OCI-LY1 (cell line): ENCODE measurements at regions not wholly inside any gene's neighbourhood (a gene's known extent, or its start where the extent isn't known, plus 50 kb on each side); places are given as distances from the start of the nearest gene placed in this dataset.

Experiments used
- H2AFZ ChIP-seq: fragments of 200-600 bp; sonication (generic), shearing (Covaris generic); 2 replicates; pipeline ENCODE4 v1.6.0; 2014; ENCODE audit warnings: antibody characterized with exemption, mild to moderate bottlenecking, low read length
- H3F3A ChIP-seq: fragments of 200-600 bp; sonication (generic), shearing (Covaris generic); 2 replicates; pipeline ENCODE4 v1.6.0; 2014; ENCODE audit warnings: mild to moderate bottlenecking, antibody characterized with exemption, low read length, moderate library complexity; ENCODE audit not compliant: insufficient read depth
- H3K27ac ChIP-seq: fragments of 200-600 bp; sonication (generic); 2 replicates; pipeline ENCODE4 v1.5.1; 2014; ENCODE audit warnings: low read length, mixed run types, mild to moderate bottlenecking, low read depth; ENCODE audit not compliant: poor library complexity, severe bottlenecking
- H3K27me3 ChIP-seq: fragments of 200-600 bp; sonication (generic); 2 replicates; pipeline ENCODE4 v1.6.0; 2014; ENCODE audit warnings: antibody characterized with exemption, mild to moderate bottlenecking, low read length, moderate library complexity; ENCODE audit not compliant: insufficient read depth
- H3K36me3 ChIP-seq: fragments of 200-600 bp; sonication (generic); 2 replicates; pipeline ENCODE4 v1.6.1; 2014; ENCODE audit warnings: mild to moderate bottlenecking, antibody characterized with exemption, low read length, moderate library complexity, mixed read lengths; ENCODE audit not compliant: insufficient read depth
- H3K4me1 ChIP-seq: fragments of 200-600 bp; sonication (generic); 2 replicates; pipeline ENCODE4 v1.5.1; 2014; ENCODE audit warnings: mild to moderate bottlenecking, low read length, moderate library complexity; ENCODE audit not compliant: insufficient read depth, severe bottlenecking
- H3K4me2 ChIP-seq: fragments of 200-600 bp; sonication (generic), shearing (Covaris generic); 2 replicates; pipeline ENCODE4 v1.6.1; 2014; ENCODE audit warnings: low read length
- H3K4me3 ChIP-seq: fragments of 200-600 bp; sonication (generic); 2 replicates; pipeline ENCODE4 v1.5.1; 2014; ENCODE audit warnings: low read length, low read depth, mild to moderate bottlenecking, mixed read lengths; ENCODE audit not compliant: poor library complexity, severe bottlenecking
- H3K79me2 ChIP-seq: fragments of 200-600 bp; shearing (Covaris generic); 2 replicates; pipeline ENCODE4 v1.6.1; 2016; ENCODE audit warnings: mixed run types, low read length, mixed read lengths; ENCODE audit not compliant: insufficient read depth
- H3K9ac ChIP-seq: fragments of 200-600 bp; sonication (generic), shearing (Covaris generic); 2 replicates; pipeline ENCODE4 v1.6.1; 2014; ENCODE audit warnings: mild to moderate bottlenecking, low read length, mixed read lengths
- H3K9me2 ChIP-seq: fragments of 200-600 bp; sonication (generic), shearing (Covaris generic); 2 replicates; pipeline ENCODE4 v1.6.1; 2014; ENCODE audit warnings: low read depth, mild to moderate bottlenecking, low read length, mixed read lengths
- H3K9me3 ChIP-seq: fragments of 200-600 bp; shearing (Covaris generic); 2 replicates; pipeline ENCODE4 v1.6.1; 2014; ENCODE audit warnings: low read length, mixed read lengths
- H4K20me1 ChIP-seq: fragments of 200-600 bp; sonication (generic), shearing (Covaris generic); 2 replicates; pipeline ENCODE4 v1.6.0; 2016; ENCODE audit warnings: mild to moderate bottlenecking, low read length; ENCODE audit not compliant: insufficient read depth
- CTCF ChIP-seq: fragments of 200-600 bp; sonication (generic), shearing (Covaris generic); IDR thresholded peaks from 2 replicates; pipeline ENCODE4 v1.5.1; 2017; ENCODE audit warnings: mild to moderate bottlenecking, antibody characterized with exemption, low read length, moderate library complexity, mixed read lengths
- EZH2 ChIP-seq: fragments of 200-600 bp; sonication (generic), shearing (Covaris generic); IDR thresholded peaks from 2 replicates; pipeline ENCODE4 v1.8.0; 2017; ENCODE audit warnings: borderline replicate concordance, mixed run types, mild to moderate bottlenecking, antibody characterized with exemption, low read length, moderate library complexity, mixed read lengths

DNA sequence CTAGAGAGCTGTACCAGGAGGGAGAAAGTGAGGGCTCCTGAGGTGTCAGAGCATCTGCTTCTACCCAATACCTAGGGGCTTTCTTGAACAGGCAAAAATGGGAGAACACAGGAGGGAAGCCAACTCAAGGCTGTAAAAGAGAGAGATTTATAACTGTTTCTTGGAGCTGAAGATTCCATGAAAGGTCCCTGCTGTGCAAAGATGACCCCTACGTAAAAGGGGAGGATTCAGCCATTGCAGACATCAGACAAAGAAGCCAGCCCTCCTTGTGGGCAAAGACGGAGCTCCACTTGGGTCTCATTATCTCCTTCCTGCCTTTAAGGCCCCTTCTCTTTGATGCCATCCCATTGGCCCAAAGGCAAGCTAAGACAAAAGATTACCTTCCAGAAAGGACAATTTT lies 524.1 kb upstream of the CAMK1G start:
- Histone ChIP-seq H3K27ac (no peak overlapping the region), H3F3A (no peaks in the 10 kb centered on the region)

GRCh38 chr1:209059981-209060380 lies 523.5 kb upstream of the CAMK1G start:
- Histone ChIP-seq H4K20me1 (no peaks in the 10 kb centered on the region), H3K9me2 (no peaks in the 10 kb centered on the region), H3K4me2 (no peak overlapping the region), H2AFZ (no peak overlapping the region), H3K9ac (no peak overlapping the region), H3K79me2 (no peaks in the 10 kb centered on the region), H3K27ac (no peak overlapping the region), H3K9me3 (no peaks in the 10 kb centered on the region), H3K4me3 (no peak overlapping the region), H3K4me1 (no peaks in the 10 kb centered on the region), H3K36me3 (no peaks in the 10 kb centered on the region), H3F3A (no peaks in the 10 kb centered on the region), H3K27me3 (no peaks in the 10 kb centered on the region)
- no peak for TF ChIP-seq EZH2
- no peak for TF ChIP-seq CTCF

More for the DNA sequence above, 524.1 kb upstream of the CAMK1G start:
- no peak overlapping the region for H3K9ac ChIP-seq
- no peaks in the 10 kb centered on the region for H3K27me3 ChIP-seq
- no peaks in the 10 kb centered on the region for H3K4me1 ChIP-seq
- H4K20me1 ChIP-seq = no peaks in the 10 kb centered on the region
- TF ChIP-seq EZH2 (no peak), CTCF (no peak)
- H3K9me3 ChIP-seq = no peaks in the 10 kb centered on the region
- no peak overlapping the region for H3K4me3 ChIP-seq
- no peaks in the 10 kb centered on the region for H3K9me2 ChIP-seq
- H3K4me2 ChIP-seq = no peak overlapping the region
- no peaks in the 10 kb centered on the region for H3K36me3 ChIP-seq
- H3K79me2 ChIP-seq = no peaks in the 10 kb centered on the region
- no peak overlapping the region for H2AFZ ChIP-seq

DNA sequence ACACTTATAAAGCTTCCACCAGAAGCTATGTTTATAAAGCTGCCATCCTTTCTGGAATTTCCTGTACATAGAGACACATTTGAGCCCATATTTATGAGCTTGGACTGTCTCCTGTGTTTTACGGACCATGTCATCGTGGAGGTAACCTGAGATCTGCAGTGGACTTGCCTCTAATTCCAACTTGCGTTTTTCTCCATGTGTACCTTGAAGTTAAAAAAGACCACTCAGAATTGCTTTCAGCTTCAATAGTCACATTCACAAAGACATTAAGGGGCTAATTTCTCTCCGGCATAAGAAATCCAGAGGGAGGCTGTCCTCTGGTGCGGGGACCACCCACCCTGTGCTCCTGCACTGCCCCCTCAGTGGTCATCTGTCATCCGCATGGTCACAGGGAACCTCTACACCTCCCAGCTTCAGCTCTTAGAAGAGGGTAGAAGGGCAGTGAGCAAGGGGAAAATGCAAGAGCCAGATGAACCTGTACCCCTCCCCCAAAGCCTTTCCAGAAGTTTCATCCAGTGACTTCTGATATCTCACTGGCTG lies 521.4 kb upstream of the CAMK1G start:
- Histone ChIP-seq H3K79me2 (no peaks in the 10 kb centered on the region), H3K36me3 (no peaks in the 10 kb centered on the region), H3K4me2 (no peak overlapping the region), H3K4me3 (no peak overlapping the region), H3K27me3 (no peaks in the 10 kb centered on the region), H3F3A (no peaks in the 10 kb centered on the region), H3K27ac (no peak overlapping the region), H3K9ac (no peak overlapping the region), H4K20me1 (no peaks in the 10 kb centered on the region), H3K9me3 (no peaks in the 10 kb centered on the region), H3K9me2 (no peaks in the 10 kb centered on the region), H3K4me1 (no peaks in the 10 kb centered on the region), H2AFZ (no peak overlapping the region)
- TF ChIP-seq CTCF (no peak), EZH2 (no peak)
